ENCODE measurements at regions not wholly inside any gene's neighbourhood (a gene's known extent, or its start where the extent isn't known, plus 50 kb on each side); places are given as distances from the start of the nearest gene placed in this dataset.

DNA sequence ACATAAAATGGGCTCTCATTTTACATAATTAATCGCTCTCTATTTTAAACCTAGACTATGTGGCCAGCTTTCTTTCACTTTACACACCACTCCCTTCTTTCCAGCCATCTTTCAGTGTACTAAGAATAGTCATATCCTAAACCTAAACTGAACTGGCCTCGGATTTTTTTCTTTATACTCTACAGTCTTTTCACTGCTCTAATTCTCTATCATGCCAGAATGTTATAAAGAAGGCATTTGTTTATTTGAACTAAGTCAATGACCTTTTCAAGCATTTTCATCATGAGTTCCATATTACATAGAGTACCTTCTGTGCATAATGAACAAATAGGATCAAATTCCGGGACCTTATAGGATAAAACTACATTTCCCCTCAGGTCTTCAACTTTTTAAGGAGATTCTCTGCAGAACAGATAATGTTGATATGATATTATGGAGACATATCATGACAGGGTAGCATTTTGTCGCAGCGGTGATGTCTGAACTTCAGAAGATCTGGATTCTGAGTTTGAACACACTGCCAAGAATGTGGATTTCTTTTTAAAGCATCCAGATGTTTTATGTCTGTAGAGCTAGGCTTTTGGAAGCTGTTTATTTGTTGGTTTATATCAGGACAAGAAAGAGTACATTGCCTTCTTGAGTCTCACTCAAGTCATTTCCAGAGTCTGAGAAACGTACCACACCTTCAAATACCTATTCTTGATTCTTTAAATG lies 1047.3 kb downstream of the MCTP2 start:
- ATAC-seq (no peak), DNase-seq (ENCODE audit: low spot score) (no peak)
- Mint-ChIP-seq H3K27me3 (ENCODE audit: low read depth) (no peaks in the 10 kb centered on the region; the same call in 1 of the 2 replicates), H3K4me1 (no peaks in the 10 kb centered on the region), H3K4me3 (no peak overlapping the region), H3K36me3 (no peaks in the 10 kb centered on the region), H3K27ac (no peak overlapping the region), H3K9me3 (peaks cover 4% of the 10 kb centered on the region)
- POLR2A ChIA-PET: no interaction called here
- CTCF ChIA-PET: no interaction called here
- TF ChIP-seq CREM (CRISPR knock-in tag; IDR thresholded peaks at IDR 0.05): no peak
- TF ChIP-seq ZNF512 (CRISPR knock-in tag; IDR thresholded peaks at IDR 0.05; ENCODE audit: borderline replicate concordance): no peak
- TF ChIP-seq NFATC4 (CRISPR knock-in tag; IDR thresholded peaks at IDR 0.05): no peak
- TF ChIP-seq ZNF219 (CRISPR knock-in tag; IDR thresholded peaks at IDR 0.05; ENCODE audit: borderline replicate concordance): no peak
- TF ChIP-seq TEAD1 (CRISPR knock-in tag; IDR thresholded peaks at IDR 0.05): no peak
- TF ChIP-seq, protein P1, sequence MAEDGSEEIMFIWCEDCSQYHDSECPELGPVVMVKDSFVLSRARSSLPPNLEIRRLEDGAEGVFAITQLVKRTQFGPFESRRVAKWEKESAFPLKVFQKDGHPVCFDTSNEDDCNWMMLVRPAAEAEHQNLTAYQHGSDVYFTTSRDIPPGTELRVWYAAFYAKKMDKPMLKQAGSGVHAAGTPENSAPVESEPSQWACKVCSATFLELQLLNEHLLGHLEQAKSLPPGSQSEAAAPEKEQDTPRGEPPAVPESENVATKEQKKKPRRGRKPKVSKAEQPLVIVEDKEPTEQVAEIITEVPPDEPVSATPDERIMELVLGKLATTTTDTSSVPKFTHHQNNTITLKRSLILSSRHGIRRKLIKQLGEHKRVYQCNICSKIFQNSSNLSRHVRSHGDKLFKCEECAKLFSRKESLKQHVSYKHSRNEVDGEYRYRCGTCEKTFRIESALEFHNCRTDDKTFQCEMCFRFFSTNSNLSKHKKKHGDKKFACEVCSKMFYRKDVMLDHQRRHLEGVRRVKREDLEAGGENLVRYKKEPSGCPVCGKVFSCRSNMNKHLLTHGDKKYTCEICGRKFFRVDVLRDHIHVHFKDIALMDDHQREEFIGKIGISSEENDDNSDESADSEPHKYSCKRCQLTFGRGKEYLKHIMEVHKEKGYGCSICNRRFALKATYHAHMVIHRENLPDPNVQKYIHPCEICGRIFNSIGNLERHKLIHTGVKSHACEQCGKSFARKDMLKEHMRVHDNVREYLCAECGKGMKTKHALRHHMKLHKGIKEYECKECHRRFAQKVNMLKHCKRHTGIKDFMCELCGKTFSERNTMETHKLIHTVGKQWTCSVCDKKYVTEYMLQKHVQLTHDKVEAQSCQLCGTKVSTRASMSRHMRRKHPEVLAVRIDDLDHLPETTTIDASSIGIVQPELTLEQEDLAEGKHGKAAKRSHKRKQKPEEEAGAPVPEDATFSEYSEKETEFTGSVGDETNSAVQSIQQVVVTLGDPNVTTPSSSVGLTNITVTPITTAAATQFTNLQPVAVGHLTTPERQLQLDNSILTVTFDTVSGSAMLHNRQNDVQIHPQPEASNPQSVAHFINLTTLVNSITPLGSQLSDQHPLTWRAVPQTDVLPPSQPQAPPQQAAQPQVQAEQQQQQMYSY (CRISPR knock-in tag; IDR thresholded peaks at IDR 0.05): no peak
- TF ChIP-seq, protein P2, sequence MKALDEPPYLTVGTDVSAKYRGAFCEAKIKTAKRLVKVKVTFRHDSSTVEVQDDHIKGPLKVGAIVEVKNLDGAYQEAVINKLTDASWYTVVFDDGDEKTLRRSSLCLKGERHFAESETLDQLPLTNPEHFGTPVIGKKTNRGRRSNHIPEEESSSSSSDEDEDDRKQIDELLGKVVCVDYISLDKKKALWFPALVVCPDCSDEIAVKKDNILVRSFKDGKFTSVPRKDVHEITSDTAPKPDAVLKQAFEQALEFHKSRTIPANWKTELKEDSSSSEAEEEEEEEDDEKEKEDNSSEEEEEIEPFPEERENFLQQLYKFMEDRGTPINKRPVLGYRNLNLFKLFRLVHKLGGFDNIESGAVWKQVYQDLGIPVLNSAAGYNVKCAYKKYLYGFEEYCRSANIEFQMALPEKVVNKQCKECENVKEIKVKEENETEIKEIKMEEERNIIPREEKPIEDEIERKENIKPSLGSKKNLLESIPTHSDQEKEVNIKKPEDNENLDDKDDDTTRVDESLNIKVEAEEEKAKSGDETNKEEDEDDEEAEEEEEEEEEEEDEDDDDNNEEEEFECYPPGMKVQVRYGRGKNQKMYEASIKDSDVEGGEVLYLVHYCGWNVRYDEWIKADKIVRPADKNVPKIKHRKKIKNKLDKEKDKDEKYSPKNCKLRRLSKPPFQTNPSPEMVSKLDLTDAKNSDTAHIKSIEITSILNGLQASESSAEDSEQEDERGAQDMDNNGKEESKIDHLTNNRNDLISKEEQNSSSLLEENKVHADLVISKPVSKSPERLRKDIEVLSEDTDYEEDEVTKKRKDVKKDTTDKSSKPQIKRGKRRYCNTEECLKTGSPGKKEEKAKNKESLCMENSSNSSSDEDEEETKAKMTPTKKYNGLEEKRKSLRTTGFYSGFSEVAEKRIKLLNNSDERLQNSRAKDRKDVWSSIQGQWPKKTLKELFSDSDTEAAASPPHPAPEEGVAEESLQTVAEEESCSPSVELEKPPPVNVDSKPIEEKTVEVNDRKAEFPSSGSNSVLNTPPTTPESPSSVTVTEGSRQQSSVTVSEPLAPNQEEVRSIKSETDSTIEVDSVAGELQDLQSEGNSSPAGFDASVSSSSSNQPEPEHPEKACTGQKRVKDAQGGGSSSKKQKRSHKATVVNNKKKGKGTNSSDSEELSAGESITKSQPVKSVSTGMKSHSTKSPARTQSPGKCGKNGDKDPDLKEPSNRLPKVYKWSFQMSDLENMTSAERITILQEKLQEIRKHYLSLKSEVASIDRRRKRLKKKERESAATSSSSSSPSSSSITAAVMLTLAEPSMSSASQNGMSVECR (CRISPR knock-in tag; IDR thresholded peaks at IDR 0.05; ENCODE audit: borderline replicate concordance): no peak
- TF ChIP-seq ZNF416 (CRISPR knock-in tag; IDR thresholded peaks at IDR 0.05): no peak
- no peak for TF ChIP-seq ZNF396 (CRISPR knock-in tag; IDR thresholded peaks at IDR 0.05; ENCODE audit: borderline replicate concordance)
- TF ChIP-seq GABPB1 (CRISPR knock-in tag; IDR thresholded peaks at IDR 0.05): no peak

DNA sequence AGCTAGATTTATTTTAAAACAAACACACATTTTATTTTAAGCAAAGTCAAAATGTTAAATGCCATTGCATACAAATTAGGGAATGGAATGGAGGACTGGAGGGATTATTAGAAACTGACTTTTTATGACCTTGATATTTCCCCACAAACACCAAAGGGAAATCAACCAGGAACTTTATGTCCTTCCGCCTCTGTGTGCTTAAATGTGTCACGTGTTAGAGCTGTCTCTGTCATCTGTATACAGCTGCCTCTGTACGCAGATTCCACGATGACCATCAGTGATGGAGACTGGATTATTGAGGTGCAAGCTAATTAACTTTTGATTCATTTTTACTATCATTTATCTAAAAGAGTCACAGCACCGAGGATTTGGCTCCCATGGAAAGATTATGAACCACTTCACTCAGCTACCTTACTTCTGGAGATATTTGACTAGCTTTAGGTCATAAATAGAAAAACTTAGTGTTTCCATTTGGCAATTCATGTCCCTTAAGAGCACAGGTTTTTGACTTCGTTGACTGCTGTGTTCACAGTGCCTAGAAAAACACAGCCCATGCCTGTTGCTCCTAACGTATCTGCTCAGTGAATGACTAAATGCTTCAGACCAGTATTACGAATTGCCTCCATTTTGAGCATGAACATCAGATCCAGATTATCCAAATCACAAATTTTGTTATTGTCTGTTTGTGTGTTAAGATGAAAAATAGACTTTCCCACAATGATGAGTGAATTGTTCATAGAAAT lies 1048.1 kb downstream of the MCTP2 start:
- CTCF ChIA-PET: no interaction called here

DNA sequence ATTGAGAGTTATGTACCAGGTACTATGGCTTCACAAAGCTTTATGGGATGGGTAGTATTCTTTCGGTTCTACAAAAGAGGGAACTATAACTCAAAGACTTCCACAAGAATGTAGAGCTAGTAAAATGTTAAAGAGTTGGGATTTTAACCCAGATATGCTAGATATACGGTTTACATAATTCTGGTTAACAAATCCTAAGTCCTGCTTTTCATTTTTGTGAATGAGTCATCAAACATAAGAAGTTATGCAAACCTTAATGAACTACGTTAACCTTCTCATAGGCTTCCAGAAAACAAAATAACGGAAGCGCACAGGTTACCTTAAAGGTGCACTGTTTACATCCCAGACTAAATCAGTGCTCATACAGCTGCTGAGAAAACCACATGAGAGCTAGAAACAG lies 1049.3 kb downstream of the MCTP2 start:
- DNase-seq (ENCODE audit: low spot score): no peak
- Mint-ChIP-seq H3K27me3 (ENCODE audit: low read depth) (no peaks in the 10 kb centered on the region; the same call in 1 of the 2 replicates), H3K36me3 (no peaks in the 10 kb centered on the region), H3K27ac (no peak overlapping the region), H3K4me3 (no peak overlapping the region), H3K4me1 (peaks cover 14% of the 10 kb centered on the region), H3K9me3 (no peaks in the 10 kb centered on the region)
- CTCF ChIA-PET: no interaction called here
- POLR2A ChIA-PET: no interaction called here
- ATAC-seq: no peak
- TF ChIP-seq, protein P3, sequence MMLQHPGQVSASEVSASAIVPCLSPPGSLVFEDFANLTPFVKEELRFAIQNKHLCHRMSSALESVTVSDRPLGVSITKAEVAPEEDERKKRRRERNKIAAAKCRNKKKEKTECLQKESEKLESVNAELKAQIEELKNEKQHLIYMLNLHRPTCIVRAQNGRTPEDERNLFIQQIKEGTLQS (CRISPR knock-in tag; conservative IDR thresholded peaks at IDR 0.05): no peak
- TF ChIP-seq TEAD4 (CRISPR knock-in tag; IDR thresholded peaks at IDR 0.05): no peak
- TF ChIP-seq ZNF232 (CRISPR knock-in tag; IDR thresholded peaks at IDR 0.05): no peak
- no peak for TF ChIP-seq ATF1 (CRISPR knock-in tag; IDR thresholded peaks at IDR 0.05)
- no peak for TF ChIP-seq FOXJ3 (CRISPR knock-in tag; IDR thresholded peaks at IDR 0.05; ENCODE audit: borderline replicate concordance)
- no peak for TF ChIP-seq ZNF532 (CRISPR knock-in tag; IDR thresholded peaks at IDR 0.05; ENCODE audit: borderline replicate concordance)

More for the DNA sequence above, 1048.1 kb downstream of the MCTP2 start:
- no peaks in the 10 kb centered on the region; the same call in 1 of the 2 replicates for H3K27me3 Mint-ChIP-seq (ENCODE audit: low read depth)
- H3K4me1 Mint-ChIP-seq: peaks cover under 1% of the 10 kb centered on the region
- H3K36me3 Mint-ChIP-seq: no peaks in the 10 kb centered on the region
- no peak for TF ChIP-seq NFATC4 (CRISPR knock-in tag; IDR thresholded peaks at IDR 0.05)
- no peak for TF ChIP-seq ESRRA (CRISPR knock-in tag; IDR thresholded peaks at IDR 0.05; ENCODE audit: borderline replicate concordance)
- no peaks in the 10 kb centered on the region for H3K9me3 Mint-ChIP-seq
- no peak overlapping the region for H3K4me3 Mint-ChIP-seq
- POLR2A ChIA-PET: no interaction called here
- ATAC-seq: no peak
- no peak for DNase-seq (ENCODE audit: low spot score)
- no peak overlapping the region for H3K27ac Mint-ChIP-seq
